IMR-90 (cell line): ENCODE measurements at regions not wholly inside any gene's neighbourhood (a gene's known extent, or its start where the extent isn't known, plus 50 kb on each side); places are given as distances from the start of the nearest gene placed in this dataset.

Source experiments
- ATAC-seq: fragments of 200-7000 bp; cut with Tn5 transposase; 2 replicates; pipeline ENCODE4 v1.9.1; 2020; ENCODE audit warnings: low read depth, mild to moderate bottlenecking, moderate library complexity
- BruUV-seq: library from RNA; stranded (reverse); fragments of 400-500 nt; replicated peaks from 2 replicates; lab custom pipeline; 2021; lab: Mats Ljungman, UMichigan
- CTCF ChIA-PET: fragments of 300-600 bp; formaldehyde crosslinking; extraction: SDS; loops from one replicate; lab custom pipeline; 2021; ENCODE audit warnings: antibody characterized with exemption; lab: Yijun Ruan, JAX
- POLR2A ChIA-PET: fragments of 300-600 bp; sonication (Branson Sonifier 250); formaldehyde crosslinking; loops from one replicate; lab custom pipeline; 2022; ENCODE audit warnings: antibody characterized with exemption; ENCODE audit not compliant: unreplicated experiment; lab: Charles Lee
- DNase-seq: peaks from one replicate; pipeline ENCODE4 v3.0.0; 2013
- H2AFZ ChIP-seq: replicated peaks from 2 replicates; pipeline ENCODE3; 2013; ENCODE audit warnings: low read length, mild to moderate bottlenecking; ENCODE audit not compliant: poor library complexity
- H2AK5ac ChIP-seq: 2 replicates; pipeline ENCODE4 v1.6.1; 2013; ENCODE audit warnings: low read depth, low read length, inconsistent platforms
- H2AK9ac ChIP-seq: replicated peaks from 2 replicates; pipeline ENCODE3; 2013; ENCODE audit warnings: mild to moderate bottlenecking, low read depth, low read length, moderate library complexity; ENCODE audit not compliant: poor library complexity
- H2BK120ac ChIP-seq: 2 replicates; pipeline ENCODE4 v1.6.1; 2013; ENCODE audit warnings: low read depth, low read length, inconsistent platforms
- H2BK15ac ChIP-seq: 3 replicates; pipeline ENCODE4 v1.6.1; 2013; ENCODE audit warnings: low read depth, low read length, inconsistent platforms
- H2BK20ac ChIP-seq: 2 replicates; pipeline ENCODE4 v1.6.1; 2013; ENCODE audit warnings: low read depth, mild to moderate bottlenecking, inconsistent platforms, low read length, moderate library complexity
- H2BK5ac ChIP-seq: 2 replicates; pipeline ENCODE4 v1.6.1; 2013; ENCODE audit warnings: mild to moderate bottlenecking, low read depth, low read length, inconsistent platforms; ENCODE audit not compliant: poor library complexity, severe bottlenecking
- H3K14ac ChIP-seq: replicated peaks from 2 replicates; pipeline ENCODE4 v1.6.1; 2013; ENCODE audit warnings: low read depth, low read length, inconsistent platforms
- H3K18ac ChIP-seq: 2 replicates; pipeline ENCODE4 v1.6.1; 2013; ENCODE audit warnings: low read depth, low read length, control low read depth
- H3K23ac ChIP-seq: 2 replicates; pipeline ENCODE4 v1.6.1; 2013; ENCODE audit warnings: low read depth, low read length, inconsistent platforms
- H3K27ac ChIP-seq: 2 replicates; pipeline ENCODE4 v1.5.1; 2013; ENCODE audit warnings: mild to moderate bottlenecking, control low read depth, low read length; ENCODE audit not compliant: insufficient read depth
- H3K27me3 ChIP-seq: 2 replicates; pipeline ENCODE4 v1.6.1; 2013; ENCODE audit warnings: low read length; ENCODE audit not compliant: control insufficient read depth, insufficient read depth
- H3K36me3 ChIP-seq: 2 replicates; pipeline ENCODE4 v1.6.1; 2013; ENCODE audit warnings: low read length, mixed read lengths; ENCODE audit not compliant: control insufficient read depth, insufficient read depth
- H3K4ac ChIP-seq: 2 replicates; pipeline ENCODE4 v1.6.1; 2013; ENCODE audit warnings: low read depth, low read length, inconsistent platforms
- H3K4me1 ChIP-seq: 2 replicates; pipeline ENCODE4 v1.6.1; 2013; ENCODE audit warnings: low read length, mixed read lengths; ENCODE audit not compliant: control insufficient read depth, insufficient read depth
- H3K4me2 ChIP-seq: 2 replicates; pipeline ENCODE4 v1.6.1; 2013; ENCODE audit warnings: low read depth, mild to moderate bottlenecking, control low read depth, low read length, moderate library complexity
- H3K4me3 ChIP-seq: 2 replicates; pipeline ENCODE4 v1.5.1; 2013; ENCODE audit warnings: low read depth, mild to moderate bottlenecking, control low read depth, low read length, moderate library complexity; ENCODE audit not compliant: insufficient read depth
- H3K56ac ChIP-seq: 2 replicates; pipeline ENCODE4 v1.6.1; 2013; ENCODE audit warnings: low read length, inconsistent platforms; ENCODE audit not compliant: insufficient read depth; ENCODE audit errors: extremely low read depth
- H3K79me1 ChIP-seq, 2 experiments: 2 replicates each; pipeline ENCODE4 v1.6.1; 2013; ENCODE audit warnings: low read length in 2 of 2, inconsistent platforms in 1 of 2, low read depth in 1 of 2
- H3K9ac ChIP-seq: 2 replicates; pipeline ENCODE4 v1.6.1; 2013; ENCODE audit warnings: low read depth, low read length, control low read depth
- H3K9me1 ChIP-seq: 2 replicates; pipeline ENCODE4 v1.6.1; 2013; ENCODE audit warnings: low read length, inconsistent platforms; ENCODE audit not compliant: insufficient read depth
- H3K9me3 ChIP-seq: 2 replicates; pipeline ENCODE4 v1.6.1; 2013; ENCODE audit warnings: low read length; ENCODE audit not compliant: control insufficient read depth, insufficient read depth
- H4K20me1 ChIP-seq: 2 replicates; pipeline ENCODE4 v1.6.1; 2013; ENCODE audit warnings: low read length, inconsistent platforms; ENCODE audit not compliant: insufficient read depth
- H4K5ac ChIP-seq: 2 replicates; pipeline ENCODE4 v1.6.1; 2013; ENCODE audit warnings: mild to moderate bottlenecking, low read depth, low read length, control low read depth
- H4K8ac ChIP-seq, 2 experiments: 2 replicates each; pipeline ENCODE4 v1.6.1; 2013; ENCODE audit warnings: low read depth in 2 of 2, low read length in 2 of 2, control low read depth in 1 of 2, inconsistent platforms in 1 of 2
- H4K91ac ChIP-seq: 2 replicates; pipeline ENCODE4 v1.6.1; 2013; ENCODE audit warnings: low read depth, low read length, inconsistent platforms; ENCODE audit not compliant: insufficient read depth
- BHLHE40 ChIP-seq: fragments of 150-350 bp; IDR thresholded peaks from 2 replicates; pipeline ENCODE4 v1.6.1; 2016; ENCODE audit warnings: mild to moderate bottlenecking, low read depth, low read length
- CEBPB ChIP-seq: IDR thresholded peaks from 2 replicates; pipeline ENCODE4 v1.6.1; 2012; ENCODE audit warnings: low read depth, low read length, improper control_type of control experiment
- CHD1 ChIP-seq: IDR thresholded peaks from 2 replicates; pipeline ENCODE4 v1.6.1; 2012; ENCODE audit warnings: low read depth, low read length, improper control_type of control experiment
- CTCF ChIP-seq: conservative IDR thresholded peaks from 2 replicates; pipeline ENCODE4 v1.5.1; 2012; ENCODE audit warnings: mild to moderate bottlenecking, low read depth, low read length, improper control_type of control experiment
- ELK1 ChIP-seq: fragments of 150-350 bp; IDR thresholded peaks from 2 replicates; pipeline ENCODE4 v1.6.1; 2016; ENCODE audit warnings: low read depth, mild to moderate bottlenecking, low read length, moderate library complexity, borderline replicate concordance
- FOS ChIP-seq: fragments of 150-350 bp; IDR thresholded peaks from 2 replicates; pipeline ENCODE4 v1.6.1; 2016; ENCODE audit warnings: low read depth, low read length
- MAFK ChIP-seq: IDR thresholded peaks from 2 replicates; pipeline ENCODE4 v1.6.1; 2012; ENCODE audit warnings: low read depth, low read length, improper control_type of control experiment
- MAZ ChIP-seq: IDR thresholded peaks from 2 replicates; pipeline ENCODE4 v1.6.1; 2012; ENCODE audit warnings: low read depth, mild to moderate bottlenecking, low read length, improper control_type of control experiment, moderate library complexity, borderline replicate concordance
- MXI1 ChIP-seq: IDR thresholded peaks from 2 replicates; pipeline ENCODE4 v1.6.1; 2012; ENCODE audit warnings: low read depth, mild to moderate bottlenecking, low read length, moderate library complexity, borderline replicate concordance
- NFE2L2 ChIP-seq: fragments of 150-350 bp; IDR thresholded peaks from 2 replicates; pipeline ENCODE4 v1.6.1; 2016; ENCODE audit warnings: low read depth, mild to moderate bottlenecking, low read length
- POLR2A ChIP-seq: IDR thresholded peaks from 2 replicates; pipeline ENCODE4 v1.6.1; 2012; ENCODE audit warnings: mild to moderate bottlenecking, low read depth, low read length
- RAD21 ChIP-seq: IDR thresholded peaks from 2 replicates; pipeline ENCODE4 v1.6.1; 2012; ENCODE audit warnings: low read length, improper control_type of control experiment
- RCOR1 ChIP-seq: IDR thresholded peaks from 2 replicates; pipeline ENCODE4 v1.6.1; 2012; ENCODE audit warnings: mild to moderate bottlenecking, low read length, improper control_type of control experiment; ENCODE audit not compliant: insufficient replicate concordance
- RFX5 ChIP-seq: IDR thresholded peaks from 2 replicates; pipeline ENCODE4 v1.8.0; 2012; ENCODE audit warnings: low read depth, mild to moderate bottlenecking, low read length, moderate library complexity
- SMC3 ChIP-seq: fragments of 150-350 bp; IDR thresholded peaks from 2 replicates; pipeline ENCODE4 v1.6.1; 2016; ENCODE audit warnings: low read depth, mild to moderate bottlenecking, antibody characterized with exemption, low read length, moderate library complexity
- USF2 ChIP-seq: fragments of 150-350 bp; IDR thresholded peaks from 2 replicates; pipeline ENCODE4 v1.6.1; 2017; ENCODE audit warnings: mild to moderate bottlenecking, antibody characterized with exemption, low read length, low read depth
- WGBS, 2 experiments: methylation state at CpG; one replicate each; pipeline versions ENCODE4 v1.1.5 to v1.1.7; 2013; ENCODE audit warnings: missing lambda C conversion rate in 2 of 2; ENCODE audit not compliant: insufficient read length in 1 of 2; ENCODE audit errors: extremely low coverage in 2 of 2; 5-methylcytosine and 5-hydroxymethylcytosine counted together
- dilution Hi-C: fragments of 300-500 bp; cut with HindIII; formaldehyde crosslinking; loops from one replicate; pipeline ENCODE4 v1.14.3; 2018; ENCODE audit warnings: low sequenced_read_pairs; ENCODE audit not compliant: unreplicated experiment
- in situ Hi-C: fragments of 300-500 bp; cut with MboI; formaldehyde crosslinking; loops from 3 replicates; pipeline ENCODE4 v1.14.3; 2019; ENCODE audit warnings: low sequenced_read_pairs, inconsistent platforms, mixed read lengths
- intact Hi-C: fragments of 100-400 bp; cut with micrococcal nuclease; formaldehyde crosslinking; loops from 2 replicates; pipeline ENCODE4 v1.10.0; 2022

- Histone ChIP-seq H4K8ac (no peak overlapping the region), H2BK20ac (no peak overlapping the region), H3K9me1 (no peaks in the 10 kb centered on the region), H3K14ac (no peak overlapping the region), H2BK15ac (no peak overlapping the region), H3K18ac (no peak overlapping the region), H4K20me1 (no peaks in the 10 kb centered on the region), H3K36me3 (no peaks in the 10 kb centered on the region), H3K4ac (no peak overlapping the region), H2AFZ (no peak overlapping the region), H2AK5ac (no peak overlapping the region), H3K9me3 (no peaks in the 10 kb centered on the region), H2BK5ac (no peak overlapping the region), H4K5ac (no peak overlapping the region), H3K4me1 (no peaks in the 10 kb centered on the region; the same call in 1 of the 2 replicates), H3K9ac (no peak overlapping the region), H3K4me3 (no peak overlapping the region), H3K27me3 (peaks cover 5% of the 10 kb centered on the region; the same call in 1 of the 2 replicates), H2AK9ac (no peak overlapping the region), H2BK120ac (no peak overlapping the region), H4K91ac (no peak overlapping the region), H3K27ac (no peak overlapping the region), H3K56ac (no peak overlapping the region), H3K79me1 (no peaks in the 10 kb centered on the region), H3K4me2 (no peak overlapping the region), H3K23ac (no peak overlapping the region)
- no TSS peak for BruUV-seq
- no peak for TF ChIP-seq CHD1
- TF ChIP-seq MAFK, result no peak
- TF ChIP-seq RFX5, result no peak
- TF ChIP-seq CTCF, result no peak
- no peak for TF ChIP-seq SMC3
- no peak for TF ChIP-seq NFE2L2
- TF ChIP-seq ELK1, result no peak
- no peak for TF ChIP-seq MXI1
- no peak for TF ChIP-seq FOS
- TF ChIP-seq RAD21, result no peak
- no peak for TF ChIP-seq RCOR1
- no peak for TF ChIP-seq MAZ
- TF ChIP-seq POLR2A, result no peak
- TF ChIP-seq USF2, result no peak
- no peak for TF ChIP-seq BHLHE40
- no peak for TF ChIP-seq CEBPB
- CTCF ChIA-PET, result interaction anchor here (1.3 kb wide), 1 partner anchor 267 kb away, joined by 3 read pairs; no protein-coding TSS in a partner anchor
- in situ Hi-C loops, result no loop called here
- no peak for ATAC-seq
- intact Hi-C loops, result no loop called here
- POLR2A ChIA-PET, result no interaction called here
- 100% methylated on average over 1 of the region's 3 CpGs; no CpG with 5 or more reads in 1 of the 2 experiments for WGBS, 2 experiments
- dilution Hi-C loops, result no loop called here
- no peak for DNase-seq
These were observed 137.1 kb upstream of the PIEZO2 start for GRCh38 chr18:11286431-11286830.
